ENCODE measurements at regions not wholly inside any gene's neighbourhood (a gene's known extent, or its start where the extent isn't known, plus 50 kb on each side); places are given as distances from the start of the nearest gene placed in this dataset.
A peak's percentile ranks its signal among the peaks of the same experiment; 100 is the strongest.

DNA sequence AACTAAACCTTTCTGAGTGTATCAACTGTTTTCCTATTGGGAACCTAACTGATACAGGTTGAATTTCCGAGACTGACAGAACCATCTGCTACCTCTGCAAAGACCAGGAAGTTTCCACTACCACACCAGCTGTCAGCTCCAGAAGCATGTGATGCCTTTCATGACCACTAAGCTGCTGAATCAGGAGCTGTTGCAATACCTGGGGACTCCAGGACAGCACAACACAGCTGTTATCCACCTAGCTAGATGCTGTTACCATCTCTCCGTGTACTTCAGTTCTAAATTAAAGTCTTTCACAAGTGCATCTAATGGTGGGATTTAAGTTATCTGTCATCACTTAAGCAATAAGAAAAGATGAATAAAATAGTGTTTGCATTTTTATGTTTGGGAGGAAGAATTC, 158.2 kb upstream of the IMPG1 start:
- FAIRE-seq (no peak), DNase-seq (ENCODE audit: low read depth) (peak; percentile 22)
- Histone ChIP-seq H3K4me3 (ENCODE audit: low read depth, low read length) (no peak overlapping the region), H3K36me3 (ENCODE audit: control insufficient read depth, insufficient read depth, low read length) (no peaks in the 10 kb centered on the region), H3K27me3 (ENCODE audit: control insufficient read depth, insufficient read depth, low read length) (no peaks in the 10 kb centered on the region)
- TF ChIP-seq, protein P1, sequence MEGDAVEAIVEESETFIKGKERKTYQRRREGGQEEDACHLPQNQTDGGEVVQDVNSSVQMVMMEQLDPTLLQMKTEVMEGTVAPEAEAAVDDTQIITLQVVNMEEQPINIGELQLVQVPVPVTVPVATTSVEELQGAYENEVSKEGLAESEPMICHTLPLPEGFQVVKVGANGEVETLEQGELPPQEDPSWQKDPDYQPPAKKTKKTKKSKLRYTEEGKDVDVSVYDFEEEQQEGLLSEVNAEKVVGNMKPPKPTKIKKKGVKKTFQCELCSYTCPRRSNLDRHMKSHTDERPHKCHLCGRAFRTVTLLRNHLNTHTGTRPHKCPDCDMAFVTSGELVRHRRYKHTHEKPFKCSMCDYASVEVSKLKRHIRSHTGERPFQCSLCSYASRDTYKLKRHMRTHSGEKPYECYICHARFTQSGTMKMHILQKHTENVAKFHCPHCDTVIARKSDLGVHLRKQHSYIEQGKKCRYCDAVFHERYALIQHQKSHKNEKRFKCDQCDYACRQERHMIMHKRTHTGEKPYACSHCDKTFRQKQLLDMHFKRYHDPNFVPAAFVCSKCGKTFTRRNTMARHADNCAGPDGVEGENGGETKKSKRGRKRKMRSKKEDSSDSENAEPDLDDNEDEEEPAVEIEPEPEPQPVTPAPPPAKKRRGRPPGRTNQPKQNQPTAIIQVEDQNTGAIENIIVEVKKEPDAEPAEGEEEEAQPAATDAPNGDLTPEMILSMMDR (IDR thresholded peaks at IDR 0.05; ENCODE audit: insufficient read depth, low read length, severe bottlenecking): no peak

DNA sequence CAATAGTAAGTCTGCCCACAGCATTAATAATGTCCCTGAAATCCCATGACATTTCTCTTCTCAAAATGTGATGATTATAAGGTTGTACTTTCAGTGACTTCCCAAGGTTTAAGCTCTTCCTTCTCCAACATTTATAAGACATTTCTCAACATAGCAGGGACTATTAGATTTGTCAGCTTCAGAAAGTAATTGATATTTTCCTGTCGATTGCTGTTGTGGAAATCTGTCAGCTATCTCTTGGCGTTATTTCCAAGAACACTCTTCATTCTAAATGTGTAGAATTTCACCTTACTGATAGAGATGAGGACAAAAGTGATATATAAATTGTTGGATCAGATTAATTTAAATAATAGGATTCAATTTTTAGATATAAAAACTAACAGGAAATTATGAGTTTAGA, 149.7 kb upstream of the IMPG1 start:
- H3K27me3 ChIP-seq (ENCODE audit: control insufficient read depth, insufficient read depth, low read length): no peaks in the 10 kb centered on the region
- DNase-seq (ENCODE audit: low read depth): no peak
- no peak overlapping the region for H3K4me3 ChIP-seq (ENCODE audit: low read depth, low read length)
- H3K36me3 ChIP-seq (ENCODE audit: control insufficient read depth, insufficient read depth, low read length): no peaks in the 10 kb centered on the region
- TF ChIP-seq, protein P1 (IDR thresholded peaks at IDR 0.05; ENCODE audit: insufficient read depth, low read length, severe bottlenecking): no peak
- no peak for FAIRE-seq

DNA sequence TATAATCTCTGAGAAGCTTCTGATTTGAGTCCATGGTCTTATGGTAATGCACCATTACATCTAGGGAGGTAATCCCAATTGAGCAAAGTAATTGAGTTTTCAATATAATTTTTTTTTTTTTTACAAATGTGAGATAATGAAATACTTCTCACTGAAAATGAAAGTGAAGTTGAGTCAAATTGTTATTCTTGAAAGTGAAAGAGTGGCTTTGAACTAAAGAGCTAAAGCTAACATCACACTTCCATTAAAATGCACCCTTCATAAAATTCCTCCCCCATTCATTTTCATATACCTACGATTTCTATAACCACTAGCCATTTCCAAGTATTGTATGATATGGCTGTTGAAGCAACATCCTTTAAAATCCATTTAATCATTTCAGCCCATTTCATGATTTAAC, 149.1 kb upstream of the IMPG1 start:
- DNase-seq (ENCODE audit: low read depth) (no peak), FAIRE-seq (no peak)
- H3K27me3 ChIP-seq (ENCODE audit: control insufficient read depth, insufficient read depth, low read length): no peaks in the 10 kb centered on the region
- TF ChIP-seq, protein P1 (IDR thresholded peaks at IDR 0.05; ENCODE audit: insufficient read depth, low read length, severe bottlenecking): no peak
- H3K36me3 ChIP-seq (ENCODE audit: control insufficient read depth, insufficient read depth, low read length): no peaks in the 10 kb centered on the region
- no peak overlapping the region for H3K4me3 ChIP-seq (ENCODE audit: low read depth, low read length)

DNA sequence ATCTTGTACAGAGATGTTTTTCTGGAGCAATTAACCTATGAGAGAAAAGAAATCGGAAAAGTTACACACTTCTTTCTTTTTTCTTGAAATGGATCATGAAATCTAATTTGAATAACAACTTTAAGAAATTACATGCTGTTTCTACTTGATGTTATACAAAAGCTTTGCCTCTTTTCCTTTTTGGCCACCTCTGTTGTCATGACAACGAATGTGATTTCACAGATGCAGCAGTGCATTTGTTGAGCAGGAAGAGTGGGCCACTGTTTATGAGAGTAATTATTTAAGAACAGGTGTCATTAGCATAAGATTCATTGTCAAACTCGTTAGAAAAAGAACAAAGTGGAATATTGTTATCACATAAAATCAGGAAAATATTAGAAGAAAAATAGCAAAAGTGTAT, 148.3 kb upstream of the IMPG1 start:
- TF ChIP-seq, protein P1 (IDR thresholded peaks at IDR 0.05; ENCODE audit: insufficient read depth, low read length, severe bottlenecking): no peak
- H3K36me3 ChIP-seq (ENCODE audit: control insufficient read depth, insufficient read depth, low read length): no peaks in the 10 kb centered on the region
- DNase-seq (ENCODE audit: low read depth) (no peak), FAIRE-seq (no peak)
- H3K27me3 ChIP-seq (ENCODE audit: control insufficient read depth, insufficient read depth, low read length): no peaks in the 10 kb centered on the region
- no peak overlapping the region for H3K4me3 ChIP-seq (ENCODE audit: low read depth, low read length)

- DNase-seq (ENCODE audit: low read depth): no peak
- FAIRE-seq: no peak
- Histone ChIP-seq H3K27me3 (ENCODE audit: control insufficient read depth, insufficient read depth, low read length) (no peaks in the 10 kb centered on the region), H3K36me3 (ENCODE audit: control insufficient read depth, insufficient read depth, low read length) (no peaks in the 10 kb centered on the region), H3K4me3 (ENCODE audit: low read depth, low read length) (no peak overlapping the region)
- TF ChIP-seq, protein P1 (IDR thresholded peaks at IDR 0.05; ENCODE audit: insufficient read depth, low read length, severe bottlenecking): no peak
Observed at GRCh38 chr6:76217606-76218005, 145.1 kb upstream of the IMPG1 start.

- Histone ChIP-seq H3K36me3 (ENCODE audit: control insufficient read depth, insufficient read depth, low read length) (no peaks in the 10 kb centered on the region), H3K27me3 (ENCODE audit: control insufficient read depth, insufficient read depth, low read length) (no peaks in the 10 kb centered on the region), H3K4me3 (ENCODE audit: low read depth, low read length) (no peak overlapping the region)
- DNase-seq (ENCODE audit: low read depth) (no peak), FAIRE-seq (no peak)
- TF ChIP-seq, protein P1 (IDR thresholded peaks at IDR 0.05; ENCODE audit: insufficient read depth, low read length, severe bottlenecking): no peak
Observed at GRCh38 chr6:76214546-76214945, 142.1 kb upstream of the IMPG1 start.
